Osteoblast (primary cell): ENCODE measurements at regions not wholly inside any gene's neighbourhood (a gene's known extent, or its start where the extent isn't known, plus 50 kb on each side); places are given as distances from the start of the nearest gene placed in this dataset.
A peak's percentile ranks its signal among the peaks of the same experiment; 100 is the strongest.

Experiments
- DNase-seq: peaks from one replicate; pipeline ENCODE4 v3.0.0; 2011; ENCODE audit warnings: low spot score, mixed read lengths; ENCODE audit not compliant: insufficient read length; ENCODE audit errors: missing footprints
- H2AFZ ChIP-seq: 2 replicates; pipeline ENCODE4 v1.6.0; 2011; ENCODE audit warnings: mild to moderate bottlenecking, low read length
- H3K27ac ChIP-seq: 2 replicates; pipeline ENCODE4 v1.5.1; 2011; ENCODE audit warnings: mild to moderate bottlenecking, low read depth, low read length, moderate library complexity
- H3K27me3 ChIP-seq: 2 replicates; pipeline ENCODE4 v1.6.0; 2012; ENCODE audit warnings: mild to moderate bottlenecking, control low read depth, inconsistent platforms, low read length, moderate library complexity; ENCODE audit not compliant: insufficient read depth
- H3K36me3 ChIP-seq: 2 replicates; pipeline ENCODE4 v1.5.1; 2011; ENCODE audit warnings: mild to moderate bottlenecking, low read length, control low read depth, moderate library complexity; ENCODE audit not compliant: insufficient read depth
- H3K4me1 ChIP-seq: 2 replicates; pipeline ENCODE4 v1.5.1; 2011; ENCODE audit warnings: mild to moderate bottlenecking, low read length, control low read depth, moderate library complexity; ENCODE audit not compliant: insufficient read depth
- H3K4me2 ChIP-seq: 2 replicates; pipeline ENCODE4 v1.6.0; 2011; ENCODE audit warnings: mild to moderate bottlenecking, low read length; ENCODE audit not compliant: insufficient read depth
- H3K4me3 ChIP-seq: fragments of 200-600 bp; sonication (generic); 3 replicates; pipeline ENCODE4 v1.5.1; 2012; ENCODE audit warnings: mild to moderate bottlenecking, low read length, inconsistent platforms; ENCODE audit not compliant: insufficient read depth
- H3K79me2 ChIP-seq: 2 replicates; pipeline ENCODE4 v1.6.0; 2012; ENCODE audit warnings: mild to moderate bottlenecking, low read length, control low read depth, inconsistent platforms; ENCODE audit not compliant: insufficient read depth
- H3K9me3 ChIP-seq: 2 replicates; pipeline ENCODE4 v1.5.1; 2011; ENCODE audit warnings: low read depth, low read length, control low read depth
- H4K20me1 ChIP-seq: 2 replicates; pipeline ENCODE4 v1.6.0; 2012; ENCODE audit warnings: mild to moderate bottlenecking, low read length, control low read depth; ENCODE audit not compliant: insufficient read depth
- CTCF ChIP-seq: IDR thresholded peaks from 2 replicates; pipeline ENCODE4 v1.5.1; 2011; ENCODE audit warnings: mild to moderate bottlenecking, low read depth, low read length, moderate library complexity; ENCODE audit errors: extremely low read depth

GRCh38 chr1:60981357-60981756, 101.0 kb upstream of the NFIA start:
- no peak overlapping the region for H2AFZ ChIP-seq
- DNase-seq: no peak
- H4K20me1 ChIP-seq: no peaks in the 10 kb centered on the region
- no peaks in the 10 kb centered on the region for H3K9me3 ChIP-seq
- H3K4me1 ChIP-seq: no peaks in the 10 kb centered on the region
- H3K27me3 ChIP-seq: no peaks in the 10 kb centered on the region
- no peaks in the 10 kb centered on the region for H3K36me3 ChIP-seq
- H3K4me3 ChIP-seq: no peak overlapping the region
- no peak overlapping the region for H3K27ac ChIP-seq
- TF ChIP-seq CTCF: no peak
- no peak overlapping the region for H3K4me2 ChIP-seq
- no peaks in the 10 kb centered on the region for H3K79me2 ChIP-seq

- Histone ChIP-seq H3K27me3 (no peaks in the 10 kb centered on the region), H4K20me1 (no peaks in the 10 kb centered on the region), H3K9me3 (no peaks in the 10 kb centered on the region), H3K36me3 (no peaks in the 10 kb centered on the region), H3K4me1 (no peaks in the 10 kb centered on the region), H3K79me2 (no peaks in the 10 kb centered on the region), H3K4me3 (no peak overlapping the region), H3K4me2 (no peak overlapping the region), H2AFZ (no peak overlapping the region), H3K27ac (no peak overlapping the region)
- DNase-seq: peak; percentile 49
- TF ChIP-seq CTCF: peak; percentile 91
Observed at GRCh38 chr1:60978421-60979357, 103.7 kb upstream of the NFIA start.

GRCh38 chr1:60977661-60978060, 104.7 kb upstream of the NFIA start:
- Histone ChIP-seq H3K36me3 (no peaks in the 10 kb centered on the region), H3K4me1 (peaks cover 5% of the 10 kb centered on the region)
- TF ChIP-seq CTCF: no peak

GRCh38 chr1:60974524-60975372, 107.6 kb upstream of the NFIA start:
- Histone ChIP-seq H3K9me3 (no peaks in the 10 kb centered on the region), H3K36me3 (no peaks in the 10 kb centered on the region), H3K79me2 (no peaks in the 10 kb centered on the region), H3K4me3 (no peak overlapping the region), H3K27ac (no peak overlapping the region), H2AFZ (no peak overlapping the region), H4K20me1 (no peaks in the 10 kb centered on the region), H3K27me3 (no peaks in the 10 kb centered on the region), H3K4me2 (no peak overlapping the region), H3K4me1 (peaks cover 16% of the 10 kb centered on the region)
- no peak for TF ChIP-seq CTCF
- peak; percentile 52 for DNase-seq

More at GRCh38 chr1:60977661-60978060, 104.7 kb upstream of the NFIA start:
- H3K4me3 ChIP-seq: no peak overlapping the region
- H4K20me1 ChIP-seq: no peaks in the 10 kb centered on the region
- H2AFZ ChIP-seq: no peak overlapping the region
- H3K9me3 ChIP-seq: no peaks in the 10 kb centered on the region
- DNase-seq: no peak
- no peak overlapping the region for H3K27ac ChIP-seq
- no peaks in the 10 kb centered on the region for H3K79me2 ChIP-seq
- H3K4me2 ChIP-seq: no peak overlapping the region
- no peaks in the 10 kb centered on the region for H3K27me3 ChIP-seq
